Fibroblast of lung (primary cell): ENCODE measurements at regions not wholly inside any gene's neighbourhood (a gene's known extent, or its start where the extent isn't known, plus 50 kb on each side); places are given as distances from the start of the nearest gene placed in this dataset.

ENCODE experiments used
- DNase-seq, 2 donors: peaks; one replicate each; pipeline versions ENCODE4 v3.0.0 to v3.0.0-alpha.2; 2010; ENCODE audit warnings: low read depth in 2 of 2
- H2AFZ ChIP-seq: 2 replicates; pipeline ENCODE4 v1.5.1; 2012; ENCODE audit warnings: low read length, control low read depth, inconsistent platforms
- H3K27ac ChIP-seq: 2 replicates; pipeline ENCODE4 v1.5.1; 2011; ENCODE audit warnings: low read length, control low read depth; ENCODE audit not compliant: insufficient read depth
- H3K27me3 ChIP-seq: 2 replicates; pipeline ENCODE4 v1.5.1; 2011; ENCODE audit warnings: mild to moderate bottlenecking, low read length; ENCODE audit not compliant: control insufficient read depth, insufficient read depth
- H3K36me3 ChIP-seq: 2 replicates; pipeline ENCODE4 v1.5.1; 2011; ENCODE audit warnings: low read length; ENCODE audit not compliant: control insufficient read depth, insufficient read depth
- H3K4me1 ChIP-seq: 2 replicates; pipeline ENCODE4 v1.5.1; 2011; ENCODE audit warnings: low read length; ENCODE audit not compliant: control insufficient read depth, insufficient read depth; ENCODE audit errors: extremely low read depth
- H3K4me2 ChIP-seq: 2 replicates; pipeline ENCODE4 v1.5.1; 2011; ENCODE audit warnings: low read length, control low read depth; ENCODE audit not compliant: insufficient read depth; ENCODE audit errors: extremely low read depth
- H3K4me3 ChIP-seq, 4 experiments: fragments of 200-600 bp in 1 of 4; sonication (generic) in 1 of 4; replicated peaks in 1 of 4; 2 replicates each; pipeline ENCODE4 v1.5.1; 2011 to 2016; ENCODE audit warnings: low read length in 4 of 4, low read depth in 3 of 4, mild to moderate bottlenecking in 3 of 4, control low read depth in 2 of 4, inconsistent platforms in 1 of 4, mixed read lengths in 1 of 4; ENCODE audit not compliant: insufficient read depth in 1 of 4; ENCODE audit errors: control extremely low read depth in 1 of 4
- H3K79me2 ChIP-seq: 2 replicates; pipeline ENCODE4 v1.5.1; 2012; ENCODE audit warnings: mild to moderate bottlenecking, low read length, inconsistent platforms; ENCODE audit not compliant: control insufficient read depth, insufficient read depth
- H3K9ac ChIP-seq: 2 replicates; pipeline ENCODE4 v1.5.1; 2011; ENCODE audit warnings: mild to moderate bottlenecking, low read length, control low read depth; ENCODE audit not compliant: insufficient read depth
- H3K9me3 ChIP-seq: 2 replicates; pipeline ENCODE4 v1.5.1; 2012; ENCODE audit warnings: low read depth, low read length; ENCODE audit not compliant: control insufficient read depth, insufficient read depth
- H4K20me1 ChIP-seq: 2 replicates; pipeline ENCODE4 v1.5.1; 2011; ENCODE audit warnings: low read length; ENCODE audit not compliant: control insufficient read depth, insufficient read depth; ENCODE audit errors: extremely low read depth
- EZH2 ChIP-seq: IDR thresholded peaks from 2 replicates; pipeline ENCODE4 v1.5.1; 2012; ENCODE audit warnings: low read length, control low read depth, mild to moderate bottlenecking; ENCODE audit errors: missing control alignments
- TF ChIP-seq, protein P1 (sequence below), 2 donors: IDR thresholded peaks in 1 of 2; conservative IDR thresholded peaks in 1 of 2; 1 replicate in 1 of 2; 2 replicates in 1 of 2; pipeline ENCODE4 v1.5.1; 2011 to 2012; ENCODE audit warnings: low read length in 2 of 2, control low read depth in 1 of 2, inconsistent platforms in 1 of 2, low read depth in 1 of 2, mild to moderate bottlenecking in 1 of 2

DNA sequence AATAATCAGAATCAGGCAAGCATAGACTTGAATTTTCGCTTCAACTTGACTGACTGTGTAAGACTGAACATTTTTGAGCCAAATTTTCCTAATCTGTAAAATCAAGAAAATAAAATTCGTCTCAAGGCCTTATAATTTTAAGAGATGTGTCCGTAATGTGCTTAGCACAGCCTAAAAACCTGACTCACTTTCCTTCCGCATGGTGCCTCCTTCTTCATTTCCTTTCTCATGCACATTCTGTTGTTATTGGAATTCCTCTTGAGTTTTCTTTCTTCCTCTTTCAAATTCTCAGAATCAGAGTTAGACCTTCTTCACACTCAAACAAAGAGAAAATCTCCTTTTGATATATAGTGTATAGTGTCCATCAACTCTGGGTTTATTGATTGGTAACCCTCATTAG, 208.9 kb upstream of the SLIT2 start:
- no peak overlapping the region for H3K4me3 ChIP-seq
- H3K4me2 ChIP-seq, result no peak overlapping the region
- H3K79me2 ChIP-seq, result no peaks in the 10 kb centered on the region
- no peak for DNase-seq
- no peaks in the 10 kb centered on the region for H3K27me3 ChIP-seq
- no peak overlapping the region for H3K27ac ChIP-seq
- no peak overlapping the region for H2AFZ ChIP-seq
- no peaks in the 10 kb centered on the region for H3K36me3 ChIP-seq
- H3K9ac ChIP-seq, result no peak overlapping the region
- no peaks in the 10 kb centered on the region for H3K4me1 ChIP-seq
- H4K20me1 ChIP-seq, result no peaks in the 10 kb centered on the region
- TF ChIP-seq EZH2, result no peak
- TF ChIP-seq, protein P1, sequence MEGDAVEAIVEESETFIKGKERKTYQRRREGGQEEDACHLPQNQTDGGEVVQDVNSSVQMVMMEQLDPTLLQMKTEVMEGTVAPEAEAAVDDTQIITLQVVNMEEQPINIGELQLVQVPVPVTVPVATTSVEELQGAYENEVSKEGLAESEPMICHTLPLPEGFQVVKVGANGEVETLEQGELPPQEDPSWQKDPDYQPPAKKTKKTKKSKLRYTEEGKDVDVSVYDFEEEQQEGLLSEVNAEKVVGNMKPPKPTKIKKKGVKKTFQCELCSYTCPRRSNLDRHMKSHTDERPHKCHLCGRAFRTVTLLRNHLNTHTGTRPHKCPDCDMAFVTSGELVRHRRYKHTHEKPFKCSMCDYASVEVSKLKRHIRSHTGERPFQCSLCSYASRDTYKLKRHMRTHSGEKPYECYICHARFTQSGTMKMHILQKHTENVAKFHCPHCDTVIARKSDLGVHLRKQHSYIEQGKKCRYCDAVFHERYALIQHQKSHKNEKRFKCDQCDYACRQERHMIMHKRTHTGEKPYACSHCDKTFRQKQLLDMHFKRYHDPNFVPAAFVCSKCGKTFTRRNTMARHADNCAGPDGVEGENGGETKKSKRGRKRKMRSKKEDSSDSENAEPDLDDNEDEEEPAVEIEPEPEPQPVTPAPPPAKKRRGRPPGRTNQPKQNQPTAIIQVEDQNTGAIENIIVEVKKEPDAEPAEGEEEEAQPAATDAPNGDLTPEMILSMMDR (conservative IDR thresholded peaks at IDR 0.05 in 1 of 2, IDR thresholded peaks at IDR 0.05 in 1 of 2; ENCODE audit: low read depth in 1 of 2, low read length in 2 of 2), result no peak
- no peaks in the 10 kb centered on the region for H3K9me3 ChIP-seq

DNA sequence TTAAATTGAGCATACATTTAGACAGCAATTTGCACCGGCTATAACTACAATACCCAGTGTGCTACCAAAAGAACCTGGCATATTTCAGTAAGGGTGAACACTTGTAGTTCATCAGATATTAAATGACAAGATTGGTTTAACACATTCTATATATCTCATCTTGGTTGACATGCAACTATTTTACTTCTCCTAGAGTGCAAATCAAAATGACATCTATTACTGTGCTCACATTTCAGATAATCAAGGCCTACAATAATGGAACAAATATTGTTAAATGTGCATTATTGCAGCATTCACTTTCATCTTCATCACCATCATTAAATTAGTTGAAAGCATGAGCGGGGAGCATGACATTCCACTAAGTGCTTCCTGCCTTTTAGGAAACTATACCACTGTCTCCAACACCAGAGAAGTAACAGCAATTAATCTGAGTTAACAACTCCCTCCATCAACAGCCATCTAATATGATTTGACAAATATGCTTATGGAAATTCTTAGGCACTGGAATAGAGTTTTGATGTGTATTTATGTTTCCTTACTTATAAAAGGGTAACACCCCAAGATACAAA, 209.8 kb upstream of the SLIT2 start:
- no peak overlapping the region for H3K4me2 ChIP-seq
- no peaks in the 10 kb centered on the region for H3K79me2 ChIP-seq
- H3K36me3 ChIP-seq, result no peaks in the 10 kb centered on the region
- no peak for DNase-seq
- H3K27me3 ChIP-seq, result no peaks in the 10 kb centered on the region
- H3K9ac ChIP-seq, result no peak overlapping the region
- no peaks in the 10 kb centered on the region for H3K9me3 ChIP-seq
- no peak overlapping the region for H3K27ac ChIP-seq
- no peaks in the 10 kb centered on the region for H4K20me1 ChIP-seq
- H2AFZ ChIP-seq, result no peak overlapping the region
- H3K4me1 ChIP-seq, result no peaks in the 10 kb centered on the region
- TF ChIP-seq, protein P1 (conservative IDR thresholded peaks at IDR 0.05 in 1 of 2, IDR thresholded peaks at IDR 0.05 in 1 of 2; ENCODE audit: low read depth in 1 of 2, low read length in 2 of 2), result no peak
- TF ChIP-seq EZH2, result no peak
- no peak overlapping the region for H3K4me3 ChIP-seq

DNA sequence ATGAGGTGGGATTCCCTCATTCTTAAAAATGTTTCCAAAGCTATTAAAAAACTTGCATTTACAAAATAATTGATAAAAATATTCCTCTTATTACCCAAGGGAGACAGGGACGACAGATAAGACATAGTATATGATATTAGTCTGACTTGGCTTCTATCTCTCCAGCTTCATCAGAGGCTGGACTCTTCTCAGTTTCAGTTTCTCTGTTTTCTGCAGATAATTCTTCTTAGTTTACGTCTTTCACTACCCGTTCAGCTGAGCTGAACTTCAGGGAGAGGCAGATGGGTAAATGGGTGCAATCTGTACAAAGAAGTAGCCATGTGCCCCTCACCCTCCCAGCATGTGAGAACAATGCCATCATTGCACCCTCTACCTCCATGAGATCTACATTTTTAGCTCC, 214.0 kb upstream of the SLIT2 start:
- Histone ChIP-seq H3K4me3 (peak overlapping the region in 1 of 4 experiments; percentile 5), H3K9ac (no peak overlapping the region), H4K20me1 (no peaks in the 10 kb centered on the region), H3K4me2 (peak overlapping the region; percentile 72), H3K9me3 (no peaks in the 10 kb centered on the region), H3K79me2 (no peaks in the 10 kb centered on the region), H2AFZ (peak overlapping the region; percentile 95), H3K27me3 (no peaks in the 10 kb centered on the region), H3K4me1 (no peaks in the 10 kb centered on the region), H3K27ac (no peak overlapping the region), H3K36me3 (no peaks in the 10 kb centered on the region)
- no peak for DNase-seq
- TF ChIP-seq, protein P1 (conservative IDR thresholded peaks at IDR 0.05 in 1 of 2, IDR thresholded peaks at IDR 0.05 in 1 of 2; ENCODE audit: low read depth in 1 of 2, low read length in 2 of 2), result no peak
- no peak for TF ChIP-seq EZH2
